Activated naive CD4-positive, alpha-beta T cell (primary cell): ENCODE measurements at regions not wholly inside any gene's neighbourhood (a gene's known extent, or its start where the extent isn't known, plus 50 kb on each side); places are given as distances from the start of the nearest gene placed in this dataset.
"Not testable (repeated sequence)": the region's sequence is repeated elsewhere in the genome, so short reads cannot be mapped to it uniquely, and the experiment has no call there.

Source experiments
- DNase-seq, 4 experiments: peaks; one replicate each; lab custom pipeline; 2025; lab: John Stamatoyannopoulos, UW

DNA sequence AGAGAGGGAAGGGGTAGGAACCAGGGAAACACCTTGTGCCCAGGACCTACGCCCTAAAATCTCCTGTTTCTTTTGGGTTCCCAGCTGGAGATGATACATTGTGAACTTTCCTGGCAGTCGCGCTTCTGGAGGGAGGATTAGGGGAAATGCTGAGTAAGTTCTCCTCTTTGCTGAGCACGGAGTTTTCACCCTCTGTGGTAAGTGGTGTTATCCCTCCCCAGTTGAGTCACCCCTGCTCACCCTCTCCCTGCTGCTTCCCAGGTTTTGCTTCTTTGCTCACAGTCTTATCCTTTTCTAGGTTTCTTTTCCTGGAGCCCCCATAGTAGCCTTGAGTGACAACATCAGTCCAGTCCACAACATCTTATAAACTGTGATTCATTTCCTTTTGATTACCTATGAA, 789.1 kb downstream of the TMEM121 start:
- no peak for DNase-seq

DNA sequence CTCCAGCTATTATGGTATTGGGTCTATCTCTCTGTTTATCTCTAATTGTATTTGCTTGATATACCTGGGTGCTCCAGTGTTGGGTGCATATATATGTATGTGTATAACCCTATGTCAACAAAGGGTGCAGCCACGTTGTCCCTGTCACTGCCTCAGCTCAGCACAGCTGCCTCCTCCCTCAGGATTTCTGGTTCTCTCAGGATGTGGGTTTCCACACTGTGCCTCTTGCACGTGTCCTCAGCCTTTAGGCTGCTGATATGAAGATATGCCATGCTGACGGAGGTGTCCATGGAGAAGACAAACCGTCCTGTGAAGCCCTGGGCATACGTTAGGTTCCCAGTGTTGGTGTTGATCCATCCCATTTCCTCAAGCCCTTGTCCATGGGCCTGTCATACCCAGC, 791.2 kb downstream of the TMEM121 start:
- DNase-seq: no peak

DNA sequence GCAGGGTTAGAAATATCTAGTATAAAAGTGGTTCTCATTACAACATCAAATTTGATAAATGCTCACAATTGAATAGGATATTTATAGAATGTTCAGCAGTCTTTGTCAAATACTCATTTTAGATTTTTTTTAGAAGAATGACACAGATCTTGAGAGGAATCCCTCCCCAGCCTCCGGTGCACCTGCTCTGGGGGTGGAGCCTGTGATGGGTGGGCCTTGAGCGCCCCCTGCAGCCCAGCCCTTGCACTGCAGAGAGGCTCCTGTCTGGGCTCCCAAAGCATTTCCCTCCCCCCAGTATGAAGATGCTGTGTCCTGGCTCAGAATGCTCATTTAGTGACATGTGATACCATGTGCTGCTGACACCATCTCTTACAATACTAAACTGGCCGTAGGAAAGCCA, 792.3 kb downstream of the TMEM121 start:
- DNase-seq: peak in 3 of 4 experiments; percentile 22 to 54 (median 25)

DNA sequence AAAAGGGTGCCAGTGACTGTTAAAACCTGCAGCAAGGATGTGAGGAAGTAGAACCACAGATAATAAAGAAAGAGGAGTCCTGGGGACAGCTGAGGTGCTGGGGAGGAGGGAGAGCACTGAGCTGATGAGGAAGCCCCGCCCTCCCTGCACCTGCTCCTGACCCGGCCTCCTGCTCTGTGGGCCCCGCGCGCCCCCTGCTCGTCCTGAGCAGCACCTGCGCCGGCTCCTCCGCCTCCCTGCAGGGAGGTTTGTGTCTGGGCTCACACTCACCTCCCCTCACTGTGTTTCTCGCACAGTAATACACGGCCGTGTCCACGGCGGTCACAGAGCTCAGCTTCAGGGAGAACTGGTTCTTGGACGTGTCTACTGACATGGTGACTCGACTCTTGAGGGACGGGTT, 797.6 kb downstream of the TMEM121 start:
- DNase-seq: peak in 1 of 4 experiments; percentile 32

DNA sequence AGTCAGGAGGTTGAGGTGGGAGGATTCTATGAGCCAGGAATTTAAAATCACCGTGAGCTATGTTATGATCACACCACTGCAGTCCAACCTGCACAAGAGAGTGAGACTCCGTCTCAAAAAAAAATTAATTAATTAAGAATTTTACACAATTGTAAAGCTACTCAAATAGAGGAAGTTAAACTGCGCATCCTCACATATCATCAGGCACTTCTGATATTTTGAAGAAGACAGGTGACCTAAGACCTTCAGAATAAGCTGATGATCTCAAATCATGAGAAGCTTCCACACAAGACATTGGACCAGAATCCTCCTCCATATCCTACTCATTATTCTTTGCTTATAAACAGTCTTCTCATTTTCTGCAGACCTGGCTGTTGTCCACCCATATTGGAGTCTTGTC, 800.9 kb downstream of the TMEM121 start:
- DNase-seq: no peak

DNA sequence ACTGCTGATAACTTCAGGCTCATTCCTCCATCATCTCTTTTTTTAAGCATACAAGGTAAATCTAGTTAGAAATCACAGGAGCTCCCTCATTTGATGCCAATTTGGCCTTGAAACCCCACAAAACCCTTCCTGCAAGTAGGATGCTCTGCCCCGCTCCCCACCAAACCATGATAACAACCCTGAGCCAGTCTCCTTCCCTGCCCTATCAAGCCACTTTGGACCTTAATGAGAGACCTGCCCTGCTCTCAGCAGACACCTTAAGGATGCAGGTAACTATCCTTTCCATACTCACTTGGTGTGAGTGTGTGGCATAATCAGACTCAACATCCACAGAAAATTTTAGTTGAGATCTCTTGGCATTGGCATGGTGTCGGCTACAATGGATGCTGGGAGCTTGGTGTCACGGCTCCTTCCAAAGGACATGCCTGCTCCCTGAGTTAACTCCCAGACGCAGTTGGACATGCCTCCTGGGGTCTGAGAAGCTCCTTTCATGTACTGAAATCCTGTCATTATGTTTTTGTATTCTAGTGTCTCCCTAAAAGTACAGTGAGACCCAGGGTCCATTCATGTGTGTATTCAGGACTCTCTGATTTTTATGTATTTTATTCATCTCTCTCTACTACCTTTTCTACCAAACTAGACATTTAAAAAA, 801.4 kb downstream of the TMEM121 start:
- DNase-seq: not testable (repeated sequence)

DNA sequence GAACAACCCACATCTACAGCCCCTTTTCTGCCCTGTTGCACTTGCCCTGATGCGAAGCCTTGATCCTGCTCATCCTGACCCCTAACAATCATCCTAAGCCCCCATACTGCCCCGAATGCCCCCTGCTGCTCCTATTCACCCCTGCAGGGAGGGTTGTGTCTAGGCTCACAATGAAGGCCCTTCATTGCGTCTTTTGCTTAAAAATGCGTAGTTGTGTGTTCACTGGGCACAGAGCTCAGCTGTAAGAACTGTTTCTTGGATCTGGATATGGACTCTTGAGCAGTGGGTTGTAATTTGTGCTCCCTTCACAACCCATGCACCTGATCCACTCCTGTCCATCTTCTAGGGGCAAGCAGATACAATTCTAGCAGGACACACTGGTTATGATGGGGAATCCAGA, 802.9 kb downstream of the TMEM121 start:
- DNase-seq: not testable (repeated sequence)

DNA sequence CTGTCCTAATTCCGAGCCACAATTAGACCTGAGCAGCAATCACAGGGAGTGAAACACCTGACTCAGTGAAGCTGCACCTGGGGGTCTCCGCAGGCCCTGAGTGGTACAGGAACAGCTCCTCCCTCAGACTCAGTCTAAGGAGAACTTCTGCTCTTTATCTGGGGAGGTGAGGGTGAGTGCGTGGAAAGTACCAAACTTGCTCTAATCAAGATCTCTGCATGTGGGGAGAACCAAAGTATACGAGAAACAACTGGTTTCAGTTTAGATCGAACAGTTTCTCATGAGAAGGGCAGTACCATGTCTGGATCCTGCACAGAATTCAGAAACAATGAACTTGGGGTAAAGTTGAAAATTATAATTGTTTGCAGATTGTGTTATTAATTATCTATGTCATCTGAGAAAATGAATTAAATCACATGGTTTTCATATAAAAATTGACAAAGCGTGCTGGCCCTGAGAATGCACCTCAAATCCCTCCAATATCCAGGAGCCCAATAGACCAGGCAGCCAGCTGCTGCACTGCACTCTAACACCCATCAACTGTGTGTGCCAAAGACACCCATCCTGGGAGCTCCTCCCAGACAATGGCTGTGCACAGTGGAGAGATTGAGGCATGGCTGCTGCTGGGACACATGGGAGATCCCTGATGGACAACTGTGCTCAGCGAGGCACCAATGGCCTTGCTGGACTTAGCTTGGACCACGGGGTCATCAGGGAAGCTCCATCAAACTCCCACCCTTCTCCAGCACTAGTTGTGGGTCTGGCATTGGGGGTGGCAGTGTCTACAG, 803.8 kb downstream of the TMEM121 start:
- DNase-seq: not testable (repeated sequence)

DNA sequence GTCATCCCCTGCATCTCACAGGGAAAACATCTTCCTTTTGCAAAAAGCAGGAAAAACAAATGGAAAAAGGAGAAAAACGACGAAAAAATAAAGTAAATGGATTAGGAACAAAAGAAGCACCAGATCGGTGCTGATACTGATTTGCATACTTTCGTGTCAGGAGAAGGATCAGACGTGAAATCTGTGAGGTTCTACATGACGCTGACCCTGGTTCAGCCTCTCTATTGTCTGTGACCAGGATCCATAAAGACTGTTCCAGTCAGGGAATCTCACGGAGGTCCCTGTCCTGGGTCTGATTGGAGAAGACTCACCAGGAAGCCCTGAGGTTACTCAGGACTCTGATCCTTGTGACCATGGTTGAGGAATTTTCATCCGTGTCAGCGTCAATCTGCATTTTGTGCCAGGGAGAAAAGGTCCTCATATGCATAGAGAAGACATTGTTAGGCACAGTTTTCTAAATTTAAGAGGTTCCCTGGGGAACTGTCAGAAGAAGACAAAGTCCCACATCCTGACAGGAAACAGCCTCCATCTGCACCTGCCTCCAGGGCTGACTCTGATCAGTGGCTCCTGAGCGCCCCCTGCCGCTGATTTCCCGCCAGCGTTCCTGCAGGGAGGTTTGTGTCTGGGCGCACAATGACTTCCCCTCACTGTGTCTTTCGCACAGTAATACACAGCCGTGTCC, 808.2 kb downstream of the TMEM121 start:
- not testable (repeated sequence) for DNase-seq

DNA sequence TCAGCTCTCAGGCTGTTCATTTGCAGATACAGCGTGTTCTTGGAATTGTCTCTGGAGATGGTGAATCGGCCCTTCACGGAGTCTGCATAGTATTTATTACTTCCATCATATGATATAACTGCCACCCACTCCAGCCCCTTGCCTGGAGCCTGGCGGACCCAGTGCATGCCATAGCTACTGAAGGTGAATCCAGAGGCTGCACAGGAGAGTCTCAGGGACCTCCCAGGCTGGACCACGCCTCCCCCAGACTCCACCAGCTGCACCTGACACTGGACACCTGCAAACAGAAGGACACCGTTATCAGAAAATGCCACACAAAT, 808.7 kb downstream of the TMEM121 start:
- DNase-seq: not testable (repeated sequence)

DNA sequence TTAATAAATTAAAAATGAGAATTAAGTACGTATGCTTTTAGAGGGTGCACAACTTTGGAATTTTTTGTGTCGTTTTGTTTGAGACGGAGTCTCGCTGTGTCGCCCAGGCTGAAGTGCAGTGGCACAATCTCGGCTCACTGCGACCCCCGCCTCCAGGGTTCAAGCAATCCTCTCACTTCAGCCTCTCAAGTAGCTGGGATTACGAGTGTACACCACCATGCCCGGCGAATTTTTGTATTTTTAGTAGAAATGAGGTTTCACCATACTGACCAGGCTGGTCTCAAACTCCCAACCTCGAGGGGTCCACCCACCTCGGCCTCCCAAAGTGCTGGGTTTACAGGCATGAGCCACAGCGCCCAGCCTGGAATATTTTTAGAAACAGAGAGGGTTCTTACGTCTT, 812.4 kb downstream of the TMEM121 start:
- DNase-seq: not testable (repeated sequence)

DNA sequence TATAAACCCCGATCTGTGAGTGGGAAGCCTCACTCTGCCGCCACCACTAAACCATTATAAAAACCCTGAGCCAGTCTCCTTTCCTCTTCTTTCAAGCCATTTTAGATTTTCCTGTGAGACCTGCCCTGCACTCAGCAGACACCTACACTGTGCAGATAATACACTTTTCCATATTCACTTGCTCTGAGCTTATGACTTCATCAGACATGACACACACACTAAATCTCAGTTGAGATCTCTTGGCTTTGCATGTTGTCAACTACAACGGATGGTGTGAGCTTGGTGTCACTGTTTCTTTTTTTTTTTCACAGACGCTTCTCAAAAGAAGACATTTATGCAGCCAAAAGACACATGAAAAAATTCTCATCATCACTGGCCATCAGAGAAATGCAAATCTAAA, 814.3 kb downstream of the TMEM121 start:
- DNase-seq: not testable (repeated sequence)

DNA sequence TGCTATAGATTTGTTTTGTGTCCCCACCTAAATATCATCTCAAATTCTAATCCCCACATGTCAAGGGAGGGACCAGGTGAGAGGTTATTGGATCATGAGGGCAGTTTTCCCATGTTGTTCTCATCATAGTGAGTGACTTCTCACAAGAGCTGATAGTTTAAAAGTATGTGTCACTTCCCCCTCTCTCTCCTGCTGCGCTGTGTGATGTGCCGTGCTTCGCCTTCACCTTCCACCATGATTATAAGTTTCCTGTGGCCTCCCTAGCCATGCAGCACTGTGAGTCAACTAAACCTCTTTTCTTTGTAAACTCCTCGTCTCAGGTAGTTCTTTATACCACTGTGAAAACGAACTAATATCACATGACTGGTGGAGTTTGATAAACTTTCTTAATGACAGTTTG, 814.8 kb downstream of the TMEM121 start:
- DNase-seq: not testable (repeated sequence)

DNA sequence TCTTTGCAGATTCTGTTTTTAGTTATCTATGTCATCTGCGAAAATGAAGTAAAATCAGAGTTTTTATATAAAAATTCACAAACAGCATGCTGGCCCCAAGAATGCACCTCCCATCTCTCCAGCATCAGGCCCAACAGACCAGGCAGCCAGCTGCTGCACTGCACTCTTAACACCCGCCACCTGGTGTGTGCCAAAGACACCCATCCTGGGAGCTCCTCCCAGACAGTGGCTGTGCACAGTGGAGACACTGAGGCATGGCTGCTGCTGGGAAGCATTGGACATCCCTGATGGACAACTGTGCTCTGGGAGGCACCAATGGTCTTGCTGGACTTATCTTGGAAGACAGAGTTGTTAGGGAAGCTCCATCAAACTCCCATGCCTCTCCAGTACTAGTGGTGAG, 817.2 kb downstream of the TMEM121 start:
- DNase-seq: no peak

DNA sequence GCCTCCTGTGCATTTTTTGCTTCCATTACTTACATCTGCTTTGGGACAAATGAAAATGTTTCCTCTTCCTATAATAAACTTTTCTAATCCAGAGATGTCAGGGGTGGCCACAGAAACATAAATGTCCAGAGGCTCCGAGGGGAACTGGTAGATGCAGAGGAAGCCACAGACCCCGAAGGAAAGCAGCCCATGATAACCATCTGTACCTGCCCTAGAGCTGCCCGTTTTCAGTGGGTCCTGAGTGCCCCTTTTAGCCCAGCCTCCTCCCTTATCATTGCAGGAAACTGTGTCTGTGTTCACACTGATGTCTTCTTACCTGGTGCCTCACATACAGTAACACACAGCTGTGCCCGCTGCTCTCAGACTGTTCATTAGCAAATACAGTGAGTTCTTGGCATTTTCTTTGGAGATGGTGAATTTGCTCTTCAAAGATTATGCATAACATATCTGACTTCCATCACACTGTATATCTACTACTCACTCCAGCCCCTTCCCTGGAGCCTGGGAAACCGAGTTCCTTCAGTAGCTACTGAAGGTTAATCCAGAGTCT, 817.8 kb downstream of the TMEM121 start:
- not testable (repeated sequence) for DNase-seq

DNA sequence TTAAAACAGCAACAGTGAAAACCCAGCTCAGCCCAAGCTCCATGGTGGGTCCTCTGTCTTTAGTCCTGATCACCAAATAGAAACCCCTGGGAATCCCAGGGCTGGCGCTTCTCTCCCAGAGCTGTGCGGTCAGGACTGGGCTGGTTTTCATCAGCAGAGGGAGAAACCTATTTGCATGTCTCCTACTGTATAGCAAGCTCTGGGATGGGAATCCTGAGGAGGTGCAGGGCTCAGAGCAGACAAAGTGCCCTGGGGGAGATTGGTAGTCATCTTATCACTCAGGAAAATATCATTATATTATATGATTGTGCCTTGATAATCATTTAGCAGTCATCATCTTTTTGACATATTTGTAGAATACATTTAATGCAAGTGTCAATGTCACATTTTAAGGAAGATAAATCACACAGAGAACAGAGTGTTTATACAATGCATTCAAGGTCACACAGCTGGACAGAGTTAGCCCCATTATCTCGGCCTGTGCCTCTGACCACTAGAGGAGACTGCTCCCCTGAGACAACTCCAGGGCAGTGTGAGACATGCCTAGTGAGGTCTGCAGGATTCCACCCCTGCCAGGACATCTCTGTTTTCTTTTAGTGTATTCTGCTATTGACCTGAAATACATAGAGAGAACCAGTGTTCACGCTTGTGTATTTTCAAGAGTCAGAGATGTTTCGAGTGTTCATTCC, 818.6 kb downstream of the TMEM121 start:
- not testable (repeated sequence) for DNase-seq

DNA sequence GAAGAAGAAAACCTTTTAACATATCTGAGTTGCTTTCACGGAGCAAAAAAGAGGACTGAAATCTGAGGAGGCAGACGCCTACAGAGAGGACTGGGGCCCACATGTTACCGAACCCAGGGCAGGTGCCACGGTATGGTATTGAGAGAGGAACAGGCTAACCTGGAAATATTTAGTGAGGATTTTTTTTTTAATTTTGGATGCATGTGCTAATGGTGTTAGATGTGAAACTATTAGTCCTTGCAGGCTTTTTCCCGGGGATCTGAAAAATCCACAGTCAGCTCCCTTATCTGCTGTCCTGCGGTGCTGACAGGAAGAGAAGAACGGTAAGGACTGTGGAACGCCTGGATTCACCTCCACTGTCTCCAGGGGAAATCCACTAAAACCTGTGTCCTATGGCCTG, 819.7 kb downstream of the TMEM121 start:
- no peak for DNase-seq

DNA sequence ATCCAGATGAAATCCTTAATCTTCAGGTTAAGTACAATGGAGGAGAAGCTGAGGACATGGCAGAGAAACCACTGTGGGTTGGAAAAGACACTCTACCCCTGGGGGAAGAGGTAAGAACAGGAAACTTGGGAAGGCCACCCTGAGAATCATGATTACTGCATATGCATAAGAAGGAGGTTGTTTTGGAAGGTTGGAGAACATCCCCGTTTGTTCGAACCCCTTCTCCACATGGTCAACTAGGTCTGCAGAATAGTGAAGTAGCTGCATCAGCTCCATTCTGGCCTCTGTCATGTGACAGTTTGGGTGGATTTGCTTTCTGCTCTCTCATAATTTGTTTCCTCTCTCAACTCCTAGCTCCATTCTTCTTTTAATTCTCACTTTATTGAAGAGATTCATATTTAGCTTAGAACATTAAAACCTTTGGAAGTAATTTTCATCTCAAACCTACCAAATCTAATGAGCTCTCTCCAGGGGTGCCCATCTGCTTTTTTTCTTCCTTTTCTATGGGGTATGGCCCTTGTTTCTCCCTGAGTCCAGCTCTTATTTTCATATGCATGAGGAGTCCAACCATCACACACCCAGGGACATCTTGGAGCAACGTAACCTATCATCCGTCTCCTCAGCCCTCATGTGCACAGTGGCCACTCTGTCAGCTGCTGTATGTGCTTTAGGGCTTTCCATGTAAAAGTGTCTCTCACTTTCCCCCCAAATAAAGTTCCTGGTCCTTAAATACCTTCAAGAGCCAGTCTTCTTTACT, 820.3 kb downstream of the TMEM121 start:
- DNase-seq: no peak

DNA sequence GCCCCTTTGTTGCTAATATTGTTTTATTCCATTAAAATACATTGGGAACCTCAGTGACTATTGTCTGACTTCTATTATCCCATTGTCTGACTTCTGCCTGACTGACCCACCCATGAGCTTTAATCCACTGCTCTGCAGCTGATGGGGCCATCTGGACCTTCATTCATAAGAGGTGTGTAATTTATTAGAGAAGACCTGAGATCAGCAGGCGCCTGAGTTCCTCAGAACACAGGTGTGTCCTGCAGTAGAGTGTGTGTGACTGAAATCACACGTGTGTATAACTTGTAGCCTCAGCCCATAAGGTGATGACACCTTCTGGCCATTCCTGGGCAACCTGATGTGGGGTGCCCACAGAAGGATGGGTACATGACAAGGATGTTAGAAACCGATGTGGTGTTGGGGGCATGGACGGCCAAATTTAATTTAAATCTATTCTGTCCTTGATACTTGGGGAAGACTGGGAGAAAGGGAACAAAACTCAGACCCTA, 821.0 kb downstream of the TMEM121 start:
- no peak for DNase-seq

DNA sequence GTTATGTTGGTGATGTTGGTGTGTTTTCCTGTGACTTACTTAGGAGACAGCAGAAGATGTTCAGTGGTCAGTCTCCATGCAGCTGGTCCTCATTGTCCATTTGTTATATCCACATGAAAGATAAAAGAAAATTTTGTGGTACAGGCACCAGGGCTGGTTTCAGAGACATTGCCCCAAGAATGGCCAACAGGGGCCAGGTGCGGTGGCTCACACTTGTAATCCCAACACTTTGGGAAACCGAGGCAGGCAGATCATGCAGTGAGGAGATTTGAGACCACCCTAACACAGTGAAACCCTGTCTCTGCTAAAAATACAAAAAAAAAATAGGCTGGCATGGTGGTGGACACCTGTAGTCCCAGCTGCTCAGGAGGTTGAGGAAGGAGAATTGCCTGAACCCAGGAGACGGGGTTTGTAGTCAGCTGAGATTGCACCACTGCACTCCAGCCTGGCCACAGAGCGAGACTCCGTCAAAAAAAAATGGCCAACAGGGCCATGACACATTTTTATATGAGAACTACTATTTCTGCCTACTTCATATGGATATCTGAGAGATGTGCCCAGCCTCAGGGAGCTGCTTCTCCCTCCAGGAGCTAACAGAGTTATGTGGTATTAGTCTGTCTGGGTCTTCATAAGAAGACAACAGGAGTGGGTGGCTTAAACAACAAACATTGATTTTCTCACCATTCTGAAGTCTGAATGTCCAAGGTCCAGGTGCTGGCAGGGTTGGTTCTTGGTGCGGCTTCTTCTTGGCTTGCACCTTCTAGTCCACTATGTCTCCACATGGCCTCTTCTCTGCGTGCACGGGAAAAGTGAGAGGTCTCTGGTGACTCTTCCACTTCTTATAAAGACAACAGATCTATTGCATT, 821.7 kb downstream of the TMEM121 start:
- no peak for DNase-seq
